LNCaP clone FGC (cell line): ENCODE measurements at regions not wholly inside any gene's neighbourhood (a gene's known extent, or its start where the extent isn't known, plus 50 kb on each side); places are given as distances from the start of the nearest gene placed in this dataset.

ENCODE experiments used
- DNase-seq: peaks from one replicate; pipeline ENCODE4 v3.0.0-alpha.2; 2011; ENCODE audit warnings: low read depth
- H3K4me3 ChIP-seq: 2 replicates; pipeline ENCODE4 v1.5.1; 2011; ENCODE audit warnings: mild to moderate bottlenecking, low read depth, low read length, control low read depth
- CTCF ChIP-seq: IDR thresholded peaks from 2 replicates; pipeline ENCODE4 v1.5.1; 2012; ENCODE audit warnings: mild to moderate bottlenecking; ENCODE audit not compliant: control insufficient read depth, insufficient read depth; ENCODE audit errors: extremely low read depth

- no peak for DNase-seq
- no peak overlapping the region for H3K4me3 ChIP-seq
- no peak for TF ChIP-seq CTCF
These were observed 181.8 kb upstream of the MVB12B start for GRCh38 chr9:126144603-126145456.

GRCh38 chr9:126145887-126146253 is 180.8 kb upstream of the MVB12B start:
- no peak for TF ChIP-seq CTCF
- H3K4me3 ChIP-seq, result no peak overlapping the region
- DNase-seq, result no peak

GRCh38 chr9:126146254-126147145 is 180.1 kb upstream of the MVB12B start:
- peak; percentile 52 for TF ChIP-seq CTCF
- H3K4me3 ChIP-seq, result no peak overlapping the region
- DNase-seq, result no peak

GRCh38 chr9:126147186-126147935 is 179.3 kb upstream of the MVB12B start:
- no peak overlapping the region for H3K4me3 ChIP-seq
- no peak for TF ChIP-seq CTCF
- no peak for DNase-seq

GRCh38 chr9:126147936-126148870 is 178.4 kb upstream of the MVB12B start:
- TF ChIP-seq CTCF, result no peak
- DNase-seq, result no peak
- no peak overlapping the region for H3K4me3 ChIP-seq

- no peak overlapping the region for H3K4me3 ChIP-seq
- no peak for DNase-seq
- no peak for TF ChIP-seq CTCF
These were observed 177.6 kb upstream of the MVB12B start for GRCh38 chr9:126148994-126149393.
